ENCODE measurements at regions not wholly inside any gene's neighbourhood (a gene's known extent, or its start where the extent isn't known, plus 50 kb on each side); places are given as distances from the start of the nearest gene placed in this dataset.

- no peak for DNase-seq
These were observed 159.1 kb upstream of the PPP2R2B start for GRCh38 chr5:147037515-147038205.

- DNase-seq = no peak
These were observed 162.3 kb upstream of the PPP2R2B start for GRCh38 chr5:147040856-147041255.

GRCh38 chr5:147044572-147045273 is 166.2 kb upstream of the PPP2R2B start:
- DNase-seq = peak; percentile 57

- DNase-seq = peak; percentile 48
These were observed 166.7 kb upstream of the PPP2R2B start for GRCh38 chr5:147045290-147045689.

GRCh38 chr5:147046281-147046680 is 167.7 kb upstream of the PPP2R2B start:
- no peak for DNase-seq

DNA sequence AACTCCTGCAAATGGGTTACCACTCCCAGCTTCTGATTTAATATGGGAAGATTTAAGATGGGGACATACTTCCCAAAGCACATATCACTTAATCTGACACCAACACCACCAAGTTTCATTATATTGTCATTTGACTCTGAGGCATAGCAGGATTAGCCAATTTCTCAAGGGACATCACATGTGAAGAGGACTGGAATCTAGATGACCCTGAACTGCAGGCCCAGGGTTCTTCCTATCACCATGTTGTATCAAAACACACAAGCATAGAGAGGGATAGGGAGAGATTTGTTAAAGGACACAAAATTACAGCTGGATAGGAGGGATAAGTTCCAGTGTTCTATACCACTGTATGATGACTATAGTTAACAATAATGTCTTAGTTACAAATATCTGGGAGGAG is 168.3 kb upstream of the PPP2R2B start:
- no peak for DNase-seq

GRCh38 chr5:147049764-147050163 is 171.2 kb upstream of the PPP2R2B start:
- no peak for DNase-seq

DNA sequence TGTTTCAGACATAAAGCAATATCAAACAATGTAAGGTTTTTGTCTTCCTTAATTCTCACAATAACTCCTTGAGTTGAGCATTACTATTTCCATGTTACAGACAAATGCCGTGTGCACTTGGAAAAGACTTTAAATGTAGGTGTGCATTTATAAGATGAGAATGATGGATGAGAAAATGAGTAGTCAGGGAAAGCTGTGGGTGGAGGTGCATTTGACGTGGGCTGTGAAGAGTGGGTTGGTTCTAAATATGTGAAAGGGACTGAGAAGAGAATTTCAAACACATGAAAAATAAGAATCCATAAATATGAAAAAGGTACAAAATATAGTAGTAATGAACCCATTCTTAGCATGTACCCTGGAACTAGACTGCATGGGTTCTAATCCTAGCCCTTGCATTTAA is 171.6 kb upstream of the PPP2R2B start:
- DNase-seq = no peak

DNA sequence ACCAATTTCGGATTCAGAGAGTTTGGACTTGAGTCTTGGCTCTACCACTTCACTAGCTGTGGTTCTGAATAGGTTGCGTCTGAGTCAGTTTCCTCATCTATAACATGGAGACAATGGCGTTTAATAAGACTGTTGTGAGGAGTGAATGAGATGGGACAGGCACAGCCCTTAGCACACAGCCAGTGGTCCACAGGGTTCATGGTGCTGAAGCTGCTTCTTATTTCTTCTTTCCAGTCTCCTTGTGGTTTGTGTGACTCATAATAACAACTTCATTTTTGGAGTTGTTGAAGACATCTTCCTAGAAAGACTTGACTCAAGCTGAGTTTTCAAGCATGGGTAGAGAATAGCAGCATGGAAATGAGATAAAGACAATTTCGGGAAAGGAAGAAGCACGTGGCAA is 172.6 kb upstream of the PPP2R2B start:
- no peak for DNase-seq

DNA sequence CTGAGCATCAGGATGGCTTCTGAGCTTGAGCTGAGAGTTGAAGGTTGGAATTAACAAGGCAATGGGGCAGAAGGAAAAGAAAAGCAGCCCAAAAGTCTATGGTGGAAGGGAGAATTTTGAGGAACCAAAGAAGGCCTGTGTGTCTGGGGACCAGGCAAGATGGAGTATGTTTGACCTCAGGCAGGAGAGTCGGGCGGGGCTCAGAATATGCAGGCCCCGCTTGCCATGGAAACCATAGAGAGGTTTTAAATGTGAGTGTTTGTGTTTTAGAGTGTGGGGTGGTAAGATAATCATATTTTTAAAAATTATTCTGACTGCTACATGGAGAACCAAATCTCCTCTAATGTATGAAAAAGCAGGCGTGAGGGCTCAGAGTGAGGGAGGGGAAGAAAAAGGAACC is 174.0 kb upstream of the PPP2R2B start:
- no peak for DNase-seq

- no peak for DNase-seq
These were observed 176.7 kb upstream of the PPP2R2B start for GRCh38 chr5:147055089-147055826.

DNA sequence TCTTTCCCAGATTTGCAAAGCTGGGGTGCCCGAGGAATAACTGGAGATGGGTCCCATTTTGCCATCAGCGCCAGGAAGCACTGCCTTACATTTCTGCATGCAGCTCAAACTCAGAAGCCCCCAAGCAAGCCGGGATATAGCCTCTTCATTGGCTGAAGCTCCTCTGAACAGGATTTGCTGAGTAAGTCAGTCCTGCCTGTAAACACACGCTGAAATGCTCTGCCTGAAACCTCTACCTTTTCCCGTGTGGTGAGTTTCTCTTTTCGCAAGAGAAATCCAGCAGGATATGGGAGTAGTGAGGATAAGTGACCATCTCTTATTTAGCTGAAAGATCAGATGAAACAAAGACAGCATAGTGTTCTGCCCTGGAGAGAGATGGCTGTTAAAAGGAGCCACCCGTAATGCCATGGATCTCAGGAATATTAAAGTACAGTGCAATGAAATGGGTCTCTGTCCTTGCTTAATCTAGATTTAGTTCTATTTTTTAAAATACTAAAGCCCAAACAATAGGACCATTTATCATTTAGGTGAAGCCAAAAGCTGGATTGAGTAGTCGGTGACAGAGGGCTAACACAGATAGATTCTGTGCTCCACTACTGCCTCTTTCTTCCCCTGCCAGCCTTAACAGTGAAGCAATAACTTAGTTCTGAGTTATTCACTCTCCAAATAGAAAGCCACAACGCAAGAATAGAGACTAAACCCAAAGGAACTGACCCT is 177.5 kb upstream of the PPP2R2B start:
- DNase-seq = peak; percentile 22

DNA sequence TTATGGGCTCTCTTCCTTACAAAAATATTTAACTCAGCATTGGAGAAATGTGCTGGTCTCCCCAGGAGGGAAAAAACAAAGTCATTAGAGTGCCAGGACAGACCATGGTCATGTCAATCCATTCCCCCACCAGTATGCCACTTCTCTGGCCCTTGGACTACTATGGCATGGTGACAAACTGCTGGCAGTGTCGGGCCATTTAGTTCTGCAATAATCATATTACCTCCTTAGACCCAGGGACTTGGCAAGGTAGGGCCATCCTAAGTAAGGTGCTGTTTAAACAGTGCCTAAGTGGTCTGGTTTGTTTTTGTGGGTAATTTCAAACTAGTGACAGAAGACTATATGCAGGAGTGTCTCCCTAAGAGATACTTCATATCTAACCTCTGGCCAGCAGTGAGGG is 177.8 kb upstream of the STK32A start:
- DNase-seq = no peak

- DNase-seq = no peak
These were observed 173.4 kb upstream of the STK32A start for GRCh38 chr5:147061431-147061830.

DNA sequence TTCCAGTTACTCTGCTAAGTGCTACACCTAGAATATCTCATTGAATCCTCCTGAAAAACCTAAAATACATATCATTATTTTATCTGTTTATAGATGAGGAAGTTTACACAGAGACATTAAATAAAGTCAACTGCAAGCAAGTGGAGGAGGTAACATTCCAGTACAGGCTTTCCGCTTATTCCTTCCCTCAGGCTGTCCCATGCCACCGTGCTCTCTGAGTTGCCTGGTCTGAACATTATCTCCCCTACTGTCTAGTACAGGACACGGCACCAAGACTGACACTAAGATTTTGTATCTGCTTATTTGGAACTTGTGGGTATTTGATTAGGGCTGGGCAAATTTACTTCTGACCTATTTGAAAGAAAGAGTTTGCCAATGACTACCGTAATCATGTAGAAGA is 172.4 kb upstream of the STK32A start:
- DNase-seq = no peak

DNA sequence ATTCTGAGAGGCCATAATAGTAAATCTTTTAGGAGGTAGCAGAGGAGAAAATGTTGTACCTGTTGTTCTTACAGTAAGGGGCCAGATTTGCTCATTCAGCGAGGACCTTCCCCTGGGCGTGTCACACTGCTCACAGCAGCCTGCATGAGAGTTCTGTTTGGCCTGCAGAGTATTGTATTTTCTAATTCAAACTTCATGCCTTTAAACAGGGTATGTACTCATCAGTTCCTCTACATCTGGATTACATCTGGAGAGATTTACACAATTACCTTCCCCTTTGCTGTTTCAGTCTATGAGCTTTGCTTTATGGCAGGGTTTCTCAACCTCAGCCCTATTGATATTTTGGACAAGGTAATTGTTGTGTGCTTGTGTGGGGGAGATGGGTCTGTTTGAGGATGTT is 170.9 kb upstream of the STK32A start:
- peak; percentile 29 for DNase-seq

DNA sequence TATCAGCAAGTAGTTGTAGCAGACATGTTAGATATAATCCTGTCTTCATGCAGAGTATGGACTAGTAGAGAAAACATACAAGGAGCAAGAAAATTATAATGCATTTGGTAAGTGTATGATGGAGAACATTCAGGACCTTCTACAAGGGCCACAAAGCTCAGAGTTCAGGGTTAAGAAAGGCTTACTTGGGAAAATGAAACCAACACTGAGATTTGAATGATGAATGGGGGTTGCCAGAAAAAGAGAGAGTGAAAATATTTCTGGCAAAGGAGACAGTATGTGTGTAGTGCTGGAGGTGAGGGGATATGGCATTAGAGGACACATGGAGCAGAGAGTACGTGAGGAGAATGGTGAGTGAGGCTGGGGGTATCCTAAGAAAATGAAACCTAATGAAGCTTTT is 169.8 kb upstream of the STK32A start:
- DNase-seq = no peak

DNA sequence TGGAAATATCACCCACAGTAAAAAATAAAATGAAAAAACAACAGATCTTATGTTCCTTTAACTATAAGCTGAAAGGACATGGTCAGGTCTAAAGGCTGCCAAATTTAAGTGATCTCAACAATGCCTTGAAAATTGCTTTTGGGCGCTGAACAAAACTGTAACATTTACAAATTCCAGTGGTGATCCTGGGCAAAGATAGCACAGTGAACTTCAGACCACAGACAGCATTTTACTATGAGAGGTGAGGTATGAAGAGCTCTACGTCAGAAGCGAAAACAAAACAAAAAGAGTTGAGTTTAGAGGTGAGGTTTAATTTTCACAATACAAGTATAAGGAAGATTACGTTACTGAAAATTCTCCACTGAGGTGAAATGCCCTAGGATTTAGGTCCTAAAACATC is 165.8 kb upstream of the STK32A start:
- no peak for DNase-seq

DNA sequence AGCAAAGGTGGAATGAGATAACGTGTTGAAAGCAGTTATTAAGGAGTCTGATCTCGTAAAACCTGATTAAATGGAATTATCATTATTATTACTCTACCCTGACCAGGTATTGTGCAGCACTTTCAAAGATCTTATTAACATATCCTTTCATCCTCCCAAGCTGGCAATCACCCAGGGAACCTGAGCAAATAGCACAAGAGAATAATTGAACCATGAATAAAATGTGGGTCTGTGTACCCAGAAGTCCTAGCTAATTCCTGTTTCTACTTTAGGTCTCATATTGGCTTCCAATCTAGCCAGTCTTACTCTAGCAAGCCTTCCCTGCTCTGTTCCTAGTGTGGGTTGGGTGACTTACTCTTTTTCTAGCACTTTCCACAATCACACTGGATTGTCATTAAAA is 162.2 kb upstream of the STK32A start:
- no peak for DNase-seq

- no peak for DNase-seq
These were observed 161.7 kb upstream of the STK32A start for GRCh38 chr5:147073098-147073497.

DNA sequence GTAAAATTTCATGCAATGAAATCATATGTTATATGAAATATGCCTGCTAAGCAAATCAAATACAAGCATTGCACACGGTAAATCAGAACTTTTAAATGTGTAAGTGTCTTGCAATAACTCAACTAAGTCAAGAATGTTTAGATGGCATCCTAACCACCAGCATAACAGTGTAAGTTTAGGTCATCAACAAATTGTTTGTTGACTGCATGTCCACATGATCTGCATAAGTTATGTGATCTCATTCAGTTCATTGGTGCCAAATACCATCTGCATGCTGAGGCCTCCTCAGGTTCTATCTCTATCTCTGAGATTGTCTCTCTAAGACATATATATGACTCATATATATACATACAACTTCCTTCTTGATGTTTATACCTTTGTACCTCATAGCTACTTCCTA is 159.6 kb upstream of the STK32A start:
- DNase-seq = no peak

DNA sequence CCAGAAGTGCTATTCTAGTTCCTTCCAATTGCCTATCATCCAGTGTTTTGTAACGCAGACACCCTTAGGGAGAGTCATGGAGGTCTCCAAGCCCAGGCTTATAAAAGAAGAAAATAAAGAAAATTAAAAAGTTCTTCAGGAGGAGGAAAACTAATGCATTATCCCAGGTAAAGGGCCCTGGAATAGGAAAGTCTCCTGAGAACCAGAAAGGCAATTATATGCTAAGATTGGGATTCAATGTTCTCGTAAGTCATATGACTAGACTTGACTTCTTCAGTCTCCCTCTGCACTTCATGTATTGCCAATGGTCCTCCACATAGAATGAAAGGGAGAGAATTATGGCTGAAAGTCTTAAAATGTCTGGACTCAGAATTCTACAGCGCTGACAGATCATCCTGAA is 154.4 kb upstream of the STK32A start:
- no peak for DNase-seq

- DNase-seq = no peak
These were observed 153.5 kb upstream of the STK32A start for GRCh38 chr5:147081311-147081764.

All from eye (tissue), 1 donor.